Vagina (tissue), 2 donors: ENCODE measurements at regions not wholly inside any gene's neighbourhood (a gene's known extent, or its start where the extent isn't known, plus 50 kb on each side); places are given as distances from the start of the nearest gene placed in this dataset.

Experiments
- CTCF ChIP-seq, 3 experiments: fragments of 450-650 bp in 2 of 3; fragments of 200-600 bp in 1 of 3; sonication (generic) in 1 of 3; IDR thresholded peaks; one replicate each; pipeline ENCODE4 v1.5.1; 2017 to 2019; ENCODE audit warnings: antibody characterized with exemption in 3 of 3, mild to moderate bottlenecking in 2 of 3, moderate library complexity in 2 of 3
- POLR2A ChIP-seq, 2 donors: fragments of 450-650 bp; IDR thresholded peaks; one replicate each; pipeline ENCODE4 v1.6.1; 2017; ENCODE audit warnings: antibody characterized with exemption in 2 of 2, mild to moderate bottlenecking in 2 of 2, moderate library complexity in 2 of 2

- no peak for TF ChIP-seq CTCF (IDR thresholded peaks at IDR 0.05)
- no peak for TF ChIP-seq POLR2A (IDR thresholded peaks at IDR 0.05)
Observed at GRCh38 chr6:168181876-168182275, 102.9 kb upstream of the FRMD1 start.
